ENCODE measurements at regions not wholly inside any gene's neighbourhood (a gene's known extent, or its start where the extent isn't known, plus 50 kb on each side); places are given as distances from the start of the nearest gene placed in this dataset.

GRCh38 chr10:83649471-83649870 lies 489.8 kb upstream of the GHITM start:
- CTCF ChIA-PET: no interaction called here
- Histone ChIP-seq H3K4me2 (ENCODE audit: low read length) (no peak overlapping the region), H3K79me2 (ENCODE audit: low read length) (no peaks in the 10 kb centered on the region), H3K36me3 (ENCODE audit: low read depth, low read length) (no peaks in the 10 kb centered on the region), H3K9me2 (replicated peaks; ENCODE audit: low read length) (no peaks in the 10 kb centered on the region), H3F3A (ENCODE audit: low read length, unreplicated experiment) (no peaks in the 10 kb centered on the region), H3K4me3 (ENCODE audit: low read length) (no peak overlapping the region), H3K27ac (ENCODE audit: low read length) (no peak overlapping the region), H4K20me1 (ENCODE audit: low read length) (no peaks in the 10 kb centered on the region), H2AFZ (ENCODE audit: low read length) (no peak overlapping the region), H3K9ac (ENCODE audit: low read length) (no peak overlapping the region), H3K4me1 (ENCODE audit: insufficient read depth, low read length) (no peaks in the 10 kb centered on the region), H3K27me3 (ENCODE audit: low read length) (no peaks in the 10 kb centered on the region), H3K9me3 (ENCODE audit: low read length) (no peaks in the 10 kb centered on the region)
- DNase-seq: no peak
- BruUV-seq (replicated peaks): no TSS peak
- TF ChIP-seq EZH2phosphoT487 (IDR thresholded peaks at IDR 0.05; ENCODE audit: borderline replicate concordance, low read length) (no peak), CTCF (conservative IDR thresholded peaks at IDR 0.05; ENCODE audit: low read depth, low read length) (no peak), EZH2 (IDR thresholded peaks at IDR 0.05; ENCODE audit: low read length, unreplicated experiment) (no peak)
- no peak for ATAC-seq
- POLR2A ChIA-PET (ENCODE audit: unreplicated experiment): no interaction called here
- intact Hi-C loops (cut with micrococcal nuclease): no loop called here

- no peak for ATAC-seq
Observed at GRCh38 chr10:83654689-83655088, 484.6 kb upstream of the GHITM start.

GRCh38 chr10:83656924-83657323 lies 482.4 kb upstream of the GHITM start:
- no peaks in the 10 kb centered on the region for H3K9me3 ChIP-seq (ENCODE audit: low read length)
- H3K4me3 ChIP-seq (ENCODE audit: low read length): no peak overlapping the region
- no peaks in the 10 kb centered on the region for H3K79me2 ChIP-seq (ENCODE audit: low read length)
- H3F3A ChIP-seq (ENCODE audit: low read length, unreplicated experiment): no peaks in the 10 kb centered on the region
- ChIA-PET POLR2A (ENCODE audit: unreplicated experiment) (no interaction called here), CTCF (no interaction called here)
- H3K9me2 ChIP-seq (replicated peaks; ENCODE audit: low read length): no peaks in the 10 kb centered on the region
- no peak overlapping the region for H2AFZ ChIP-seq (ENCODE audit: low read length)
- no peak overlapping the region for H3K27ac ChIP-seq (ENCODE audit: low read length)
- intact Hi-C loops (cut with micrococcal nuclease): no loop called here
- DNase-seq: no peak
- H3K27me3 ChIP-seq (ENCODE audit: low read length): no peaks in the 10 kb centered on the region
- H4K20me1 ChIP-seq (ENCODE audit: low read length): no peaks in the 10 kb centered on the region
- H3K9ac ChIP-seq (ENCODE audit: low read length): no peak overlapping the region
- H3K4me1 ChIP-seq (ENCODE audit: insufficient read depth, low read length): no peaks in the 10 kb centered on the region
- BruUV-seq (replicated peaks): no TSS peak
- no peak for ATAC-seq
- no peak overlapping the region for H3K4me2 ChIP-seq (ENCODE audit: low read length)
- no peaks in the 10 kb centered on the region for H3K36me3 ChIP-seq (ENCODE audit: low read depth, low read length)
- TF ChIP-seq CTCF (conservative IDR thresholded peaks at IDR 0.05; ENCODE audit: low read depth, low read length) (no peak), EZH2phosphoT487 (IDR thresholded peaks at IDR 0.05; ENCODE audit: borderline replicate concordance, low read length) (no peak), EZH2 (IDR thresholded peaks at IDR 0.05; ENCODE audit: low read length, unreplicated experiment) (no peak)

More at GRCh38 chr10:83654689-83655088, 484.6 kb upstream of the GHITM start:
- TF ChIP-seq EZH2phosphoT487 (IDR thresholded peaks at IDR 0.05; ENCODE audit: borderline replicate concordance, low read length) (no peak), CTCF (conservative IDR thresholded peaks at IDR 0.05; ENCODE audit: low read depth, low read length) (no peak), EZH2 (IDR thresholded peaks at IDR 0.05; ENCODE audit: low read length, unreplicated experiment) (no peak)
- H3K9me3 ChIP-seq (ENCODE audit: low read length): no peaks in the 10 kb centered on the region
- BruUV-seq (replicated peaks): no TSS peak
- intact Hi-C loops (cut with micrococcal nuclease): no loop called here
- no peak overlapping the region for H3K9ac ChIP-seq (ENCODE audit: low read length)
- H2AFZ ChIP-seq (ENCODE audit: low read length): no peak overlapping the region
- H3K4me3 ChIP-seq (ENCODE audit: low read length): no peak overlapping the region
- no peaks in the 10 kb centered on the region for H4K20me1 ChIP-seq (ENCODE audit: low read length)
- ChIA-PET POLR2A (ENCODE audit: unreplicated experiment) (no interaction called here), CTCF (no interaction called here)
- no peaks in the 10 kb centered on the region for H3K9me2 ChIP-seq (replicated peaks; ENCODE audit: low read length)
- no peak for DNase-seq
- H3F3A ChIP-seq (ENCODE audit: low read length, unreplicated experiment): no peaks in the 10 kb centered on the region
- H3K4me1 ChIP-seq (ENCODE audit: insufficient read depth, low read length): no peaks in the 10 kb centered on the region
- H3K27ac ChIP-seq (ENCODE audit: low read length): no peak overlapping the region
- no peaks in the 10 kb centered on the region for H3K79me2 ChIP-seq (ENCODE audit: low read length)
- H3K36me3 ChIP-seq (ENCODE audit: low read depth, low read length): no peaks in the 10 kb centered on the region
- no peak overlapping the region for H3K4me2 ChIP-seq (ENCODE audit: low read length)
- H3K27me3 ChIP-seq (ENCODE audit: low read length): no peaks in the 10 kb centered on the region

Data from PC-3 (cell line).